Hepatocyte (in vitro differentiated cells): ENCODE measurements at regions not wholly inside any gene's neighbourhood (a gene's known extent, or its start where the extent isn't known, plus 50 kb on each side); places are given as distances from the start of the nearest gene placed in this dataset.

ENCODE experiments used
- CTCF ChIP-seq: fragments of 200-600 bp; sonication (generic); IDR thresholded peaks from 2 replicates; pipeline ENCODE4 v1.5.1; 2016; ENCODE audit warnings: antibody characterized with exemption, mild to moderate bottlenecking; ENCODE audit not compliant: poor library complexity
- EZH2 ChIP-seq: fragments of 200-600 bp; sonication (generic); IDR thresholded peaks from 2 replicates; pipeline ENCODE4 v1.6.1; 2016; ENCODE audit warnings: antibody characterized with exemption, mild to moderate bottlenecking, borderline replicate concordance

GRCh38 chr10:29387269-29387668 lies 98.4 kb downstream of the LYZL1 start:
- TF ChIP-seq CTCF, result no peak
- no peak for TF ChIP-seq EZH2
